Immature natural killer cell (primary cell): ENCODE measurements at regions not wholly inside any gene's neighbourhood (a gene's known extent, or its start where the extent isn't known, plus 50 kb on each side); places are given as distances from the start of the nearest gene placed in this dataset.

Experiments used
- DNase-seq, 3 donors: peaks; one replicate each; pipeline ENCODE4 v3.0.0; 2022; ENCODE audit warnings: mixed read lengths in 1 of 3
- H3K27ac Mint-ChIP-seq, 6 donors: one replicate each; pipeline ENCODE4 v1.8.0; 2020; ENCODE audit warnings: mixed read lengths in 6 of 6, mild to moderate bottlenecking in 5 of 6, inconsistent platforms in 4 of 6, moderate library complexity in 3 of 6
- H3K27me3 Mint-ChIP-seq, 3 donors: one replicate each; pipeline ENCODE4 v1.8.0; 2020 to 2021; ENCODE audit warnings: low read depth in 3 of 3, mild to moderate bottlenecking in 3 of 3, mixed read lengths in 3 of 3, moderate library complexity in 3 of 3, inconsistent platforms in 1 of 3
- H3K36me3 Mint-ChIP-seq, 3 donors: one replicate each; pipeline ENCODE4 v1.8.0; 2020; ENCODE audit warnings: mixed read lengths in 3 of 3, inconsistent platforms in 2 of 3, mild to moderate bottlenecking in 2 of 3
- H3K4me1 Mint-ChIP-seq, 2 donors: one replicate each; pipeline ENCODE4 v1.8.0; 2020; ENCODE audit warnings: inconsistent platforms in 2 of 2, mild to moderate bottlenecking in 2 of 2, mixed read lengths in 2 of 2, moderate library complexity in 1 of 2
- H3K4me3 Mint-ChIP-seq, 5 donors: one replicate each; pipeline ENCODE4 v1.8.0; 2020; ENCODE audit warnings: mild to moderate bottlenecking in 5 of 5, mixed read lengths in 5 of 5, inconsistent platforms in 3 of 5, moderate library complexity in 3 of 5
- H3K9me3 Mint-ChIP-seq, 6 donors: one replicate each; pipeline ENCODE4 v1.8.0; 2020; ENCODE audit warnings: mild to moderate bottlenecking in 6 of 6, mixed read lengths in 6 of 6, inconsistent platforms in 4 of 6, moderate library complexity in 3 of 6

- peaks cover 25 to 40% of the 10 kb centered on the region in 2 donors for H3K4me1 Mint-ChIP-seq
- H3K36me3 Mint-ChIP-seq: no peaks in the 10 kb centered on the region
- no peaks in the 10 kb centered on the region for H3K9me3 Mint-ChIP-seq
- H3K27ac Mint-ChIP-seq: no peak overlapping the region
- H3K4me3 Mint-ChIP-seq: no peak overlapping the region
- H3K27me3 Mint-ChIP-seq: peaks cover 0 to 6% (median 3%) of the 10 kb centered on the region in 3 donors
- no peak for DNase-seq
Observed at GRCh38 chr9:7932767-7933166, 133.2 kb upstream of the DMAC1 start.

GRCh38 chr9:7930613-7931012 lies 131.0 kb upstream of the DMAC1 start:
- no peaks in the 10 kb centered on the region for H3K36me3 Mint-ChIP-seq
- H3K27me3 Mint-ChIP-seq: peaks cover 0 to 6% (median 3%) of the 10 kb centered on the region in 3 donors
- DNase-seq: no peak
- H3K9me3 Mint-ChIP-seq: no peaks in the 10 kb centered on the region
- no peak overlapping the region for H3K27ac Mint-ChIP-seq
- peaks cover 11 to 18% of the 10 kb centered on the region in 2 donors for H3K4me1 Mint-ChIP-seq
- no peak overlapping the region for H3K4me3 Mint-ChIP-seq

DNA sequence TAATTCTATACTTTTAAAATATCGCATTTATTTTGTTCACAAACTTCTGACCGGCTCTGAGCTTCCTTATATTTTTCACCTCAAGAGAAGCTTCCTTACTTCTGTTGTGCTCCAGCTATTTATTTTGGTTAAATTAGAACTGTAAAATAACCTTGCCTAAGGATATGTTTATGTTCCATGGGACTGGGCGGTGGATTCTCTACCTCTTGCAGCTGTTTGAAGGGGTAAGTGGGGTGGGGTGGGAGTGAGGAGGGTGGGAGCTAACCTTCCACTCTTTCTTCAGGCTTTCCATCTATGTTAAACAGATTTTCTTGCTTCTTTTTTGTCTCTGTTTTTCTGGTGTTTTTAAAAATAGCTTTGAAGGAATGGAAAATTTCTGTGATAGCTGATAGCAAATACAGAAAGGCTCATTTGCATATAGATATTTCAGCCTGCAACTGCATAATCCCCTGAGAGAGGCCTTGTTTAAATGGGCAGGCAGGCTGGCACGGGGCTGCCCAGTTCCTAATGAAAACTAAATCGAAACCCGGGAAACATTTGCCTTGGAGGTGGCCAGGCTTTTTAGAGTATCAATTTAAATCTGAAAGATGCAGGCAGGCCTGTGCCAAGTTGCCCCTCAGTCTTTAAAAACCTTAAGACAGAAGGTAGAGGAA lies 122.1 kb upstream of the DMAC1 start:
- Mint-ChIP-seq H3K27me3 (peaks cover 0 to 6% (median 6%) of the 10 kb centered on the region in 3 donors), H3K9me3 (no peaks in the 10 kb centered on the region), H3K27ac (no peak overlapping the region), H3K4me1 (no peaks in the 10 kb centered on the region), H3K4me3 (no peak overlapping the region), H3K36me3 (no peaks in the 10 kb centered on the region)
- no peak for DNase-seq

DNA sequence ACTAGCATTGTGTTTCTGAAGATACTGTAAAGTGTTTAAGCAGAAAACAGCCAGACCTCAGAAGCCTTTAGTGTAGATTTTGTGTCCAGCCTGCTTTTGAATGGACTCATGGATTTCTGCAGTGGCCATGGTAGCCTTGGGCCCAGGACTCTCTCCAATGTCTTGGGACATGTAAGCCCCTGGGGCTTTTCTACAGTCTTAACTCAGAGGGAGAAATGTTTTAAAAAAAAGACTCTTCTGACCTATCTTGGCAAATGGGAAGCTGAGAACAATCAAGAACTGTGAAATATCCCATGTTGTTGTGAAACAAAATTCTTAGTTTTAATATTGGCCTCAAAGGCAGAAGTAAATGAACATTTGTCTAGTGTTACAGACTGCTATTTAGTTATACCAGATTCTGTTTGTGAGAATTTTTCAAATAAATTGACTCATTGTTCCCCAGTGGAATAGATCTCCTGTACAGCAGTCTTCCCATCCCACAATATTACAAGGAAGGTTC lies 112.5 kb upstream of the DMAC1 start:
- no peak for DNase-seq
- Mint-ChIP-seq H3K27me3 (peaks cover 0 to 4% (median 2%) of the 10 kb centered on the region in 3 donors), H3K4me3 (no peak overlapping the region), H3K27ac (no peak overlapping the region), H3K4me1 (no peaks in the 10 kb centered on the region), H3K36me3 (peaks cover 0 to 7% (median 0%) of the 10 kb centered on the region in 3 donors), H3K9me3 (no peaks in the 10 kb centered on the region)

- Mint-ChIP-seq H3K4me3 (no peak overlapping the region), H3K36me3 (peaks cover 0 to 7% (median 0%) of the 10 kb centered on the region in 3 donors), H3K27me3 (peaks cover 0 to 4% (median 2%) of the 10 kb centered on the region in 3 donors), H3K4me1 (no peaks in the 10 kb centered on the region), H3K9me3 (no peaks in the 10 kb centered on the region), H3K27ac (no peak overlapping the region)
- DNase-seq: no peak
Observed at GRCh38 chr9:7910426-7911020, 110.9 kb upstream of the DMAC1 start.

DNA sequence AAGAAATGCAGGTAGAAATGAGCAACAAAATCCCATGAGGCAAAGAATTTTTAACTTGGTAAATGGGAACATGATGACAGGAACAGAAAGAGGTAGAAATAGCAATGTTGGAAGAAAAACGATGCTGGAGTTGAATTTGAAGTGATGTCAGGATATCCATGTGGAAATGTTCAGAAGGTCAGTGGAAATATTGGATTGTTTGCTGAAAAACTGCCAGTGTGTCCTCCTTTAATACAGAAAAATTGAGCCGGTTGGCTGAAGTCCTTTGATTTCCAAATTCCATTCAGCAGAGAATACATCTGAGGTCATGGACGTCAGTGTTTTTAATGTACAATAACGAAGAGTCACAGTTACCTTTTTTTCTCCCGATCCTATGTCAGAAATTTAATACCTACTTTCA lies 110.0 kb upstream of the DMAC1 start:
- H3K9me3 Mint-ChIP-seq: no peaks in the 10 kb centered on the region
- no peak overlapping the region for H3K27ac Mint-ChIP-seq
- no peaks in the 10 kb centered on the region for H3K4me1 Mint-ChIP-seq
- DNase-seq: no peak
- H3K36me3 Mint-ChIP-seq: peaks cover 0 to 7% (median 0%) of the 10 kb centered on the region in 3 donors
- peaks cover 0 to 4% (median 2%) of the 10 kb centered on the region in 3 donors for H3K27me3 Mint-ChIP-seq
- H3K4me3 Mint-ChIP-seq: no peak overlapping the region

GRCh38 chr9:7907551-7908337 lies 108.2 kb upstream of the DMAC1 start:
- DNase-seq: no peak
- Mint-ChIP-seq H3K9me3 (no peaks in the 10 kb centered on the region), H3K4me1 (no peaks in the 10 kb centered on the region), H3K4me3 (no peak overlapping the region), H3K36me3 (peaks cover 0 to 7% (median 0%) of the 10 kb centered on the region in 3 donors), H3K27ac (no peak overlapping the region), H3K27me3 (peaks cover 0 to 4% (median 4%) of the 10 kb centered on the region in 3 donors)

- H3K9me3 Mint-ChIP-seq: no peaks in the 10 kb centered on the region
- H3K27ac Mint-ChIP-seq: no peak overlapping the region
- no peaks in the 10 kb centered on the region for H3K4me1 Mint-ChIP-seq
- peaks cover 2 to 4% (median 2%) of the 10 kb centered on the region in 3 donors for H3K27me3 Mint-ChIP-seq
- DNase-seq: no peak
- H3K4me3 Mint-ChIP-seq: no peak overlapping the region
- peaks cover 0 to 7% (median 0%) of the 10 kb centered on the region in 3 donors for H3K36me3 Mint-ChIP-seq
Observed at GRCh38 chr9:7906783-7907550, 107.4 kb upstream of the DMAC1 start.

DNA sequence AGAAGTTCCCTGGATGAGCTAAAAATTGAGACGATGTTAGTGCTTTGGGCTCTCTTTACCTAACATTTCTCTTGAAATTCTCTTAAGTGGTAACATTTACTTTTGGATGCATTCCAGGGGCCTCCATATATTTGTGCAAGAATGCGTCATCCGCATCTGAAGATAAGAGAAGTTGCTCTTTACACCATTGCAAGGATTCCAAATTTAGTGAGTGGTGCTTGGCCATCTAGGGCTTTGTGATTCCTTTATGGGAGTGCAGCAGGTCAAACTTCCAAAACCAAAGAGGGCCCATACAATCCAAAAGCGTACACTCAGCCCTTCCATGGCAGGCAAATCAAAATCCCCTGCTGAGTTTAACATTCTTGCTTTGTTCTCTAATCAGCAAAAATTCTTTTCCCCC lies 102.0 kb upstream of the DMAC1 start:
- no peaks in the 10 kb centered on the region for H3K9me3 Mint-ChIP-seq
- H3K27me3 Mint-ChIP-seq: peaks cover 0 to 2% (median 2%) of the 10 kb centered on the region in 3 donors
- no peaks in the 10 kb centered on the region for H3K36me3 Mint-ChIP-seq
- H3K27ac Mint-ChIP-seq: no peak overlapping the region
- DNase-seq: no peak
- H3K4me1 Mint-ChIP-seq: no peaks in the 10 kb centered on the region
- H3K4me3 Mint-ChIP-seq: no peak overlapping the region

DNA sequence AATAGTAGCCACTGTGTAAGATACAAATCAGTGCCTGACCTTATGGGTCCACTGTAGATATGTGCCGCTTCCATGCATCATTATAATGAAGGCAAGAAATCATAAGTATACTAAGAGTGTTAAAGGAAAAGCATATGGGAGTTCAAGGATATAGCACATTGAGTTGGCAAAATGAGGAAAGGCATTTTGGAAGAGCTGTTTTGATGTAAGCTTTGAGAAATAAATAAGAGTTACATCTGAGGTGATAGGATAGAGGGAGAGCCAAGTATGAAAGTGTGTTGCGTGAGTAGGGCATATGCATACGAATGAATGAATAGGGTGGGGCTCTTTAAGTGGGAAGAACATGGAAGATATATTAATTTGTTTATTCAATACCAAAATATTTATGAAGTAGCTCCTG lies 101.0 kb upstream of the DMAC1 start:
- DNase-seq: no peak
- H3K27me3 Mint-ChIP-seq: peaks cover 0 to 2% (median 2%) of the 10 kb centered on the region in 3 donors
- H3K4me3 Mint-ChIP-seq: no peak overlapping the region
- H3K36me3 Mint-ChIP-seq: no peaks in the 10 kb centered on the region
- no peaks in the 10 kb centered on the region for H3K4me1 Mint-ChIP-seq
- H3K27ac Mint-ChIP-seq: no peak overlapping the region
- H3K9me3 Mint-ChIP-seq: no peaks in the 10 kb centered on the region

DNA sequence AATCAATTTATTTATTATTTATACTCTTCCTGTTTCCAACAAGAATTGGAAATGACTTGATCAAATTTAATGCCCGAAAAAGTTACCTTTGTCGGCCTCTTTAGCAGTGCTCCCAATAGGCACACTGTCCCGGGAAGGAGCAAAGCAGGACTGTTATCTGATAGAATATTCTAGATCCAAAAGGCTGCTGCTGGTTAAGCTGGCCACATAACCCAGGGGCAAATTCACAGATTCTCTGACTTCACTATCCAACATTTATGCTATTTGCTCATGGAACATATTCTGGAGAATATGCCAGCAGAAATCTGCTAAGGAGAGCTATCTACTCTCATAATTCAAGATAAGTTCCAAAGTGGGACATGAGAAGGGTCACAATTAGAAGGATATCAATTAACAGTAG lies 100.2 kb upstream of the DMAC1 start:
- no peak overlapping the region for H3K4me3 Mint-ChIP-seq
- no peak for DNase-seq
- H3K27ac Mint-ChIP-seq: no peak overlapping the region
- H3K4me1 Mint-ChIP-seq: no peaks in the 10 kb centered on the region
- no peaks in the 10 kb centered on the region for H3K36me3 Mint-ChIP-seq
- no peaks in the 10 kb centered on the region for H3K9me3 Mint-ChIP-seq
- peaks cover 0 to 6% (median 2%) of the 10 kb centered on the region in 3 donors for H3K27me3 Mint-ChIP-seq

- H3K27ac Mint-ChIP-seq: no peak overlapping the region
- peaks cover 0 to 5% (median 3%) of the 10 kb centered on the region in 3 donors for H3K27me3 Mint-ChIP-seq
- H3K36me3 Mint-ChIP-seq: peaks cover 0 to 4% (median 0%) of the 10 kb centered on the region in 3 donors
- H3K4me1 Mint-ChIP-seq: no peaks in the 10 kb centered on the region
- H3K9me3 Mint-ChIP-seq: no peaks in the 10 kb centered on the region
- no peak overlapping the region for H3K4me3 Mint-ChIP-seq
- DNase-seq: no peak
Observed at GRCh38 chr9:7894231-7894630, 94.7 kb upstream of the DMAC1 start.

DNA sequence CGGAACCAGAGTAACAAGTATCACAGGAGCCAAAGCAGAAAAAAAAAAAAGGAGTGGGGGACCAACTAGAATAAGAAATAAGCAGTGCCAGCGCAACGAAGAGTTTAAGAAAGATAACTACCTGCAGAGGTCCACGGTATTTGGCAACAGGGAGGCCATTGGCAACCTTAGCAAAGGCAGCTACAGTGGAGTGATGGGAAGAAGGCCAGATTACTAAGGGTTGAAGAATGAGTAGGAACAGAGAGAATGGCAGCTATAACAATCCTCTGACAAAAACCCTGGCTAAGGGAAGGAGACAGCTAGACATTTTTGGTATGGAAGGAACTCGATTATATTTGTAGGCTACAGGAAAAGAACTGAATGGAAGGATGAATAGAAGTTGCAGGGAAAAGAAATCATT lies 93.4 kb upstream of the DMAC1 start:
- Mint-ChIP-seq H3K4me1 (no peaks in the 10 kb centered on the region), H3K27me3 (peaks cover 0 to 7% (median 3%) of the 10 kb centered on the region in 3 donors), H3K36me3 (peaks cover 0 to 4% (median 0%) of the 10 kb centered on the region in 3 donors), H3K9me3 (no peaks in the 10 kb centered on the region), H3K4me3 (no peak overlapping the region), H3K27ac (no peak overlapping the region)
- DNase-seq: no peak
